ENCODE measurements at regions not wholly inside any gene's neighbourhood (a gene's known extent, or its start where the extent isn't known, plus 50 kb on each side); places are given as distances from the start of the nearest gene placed in this dataset.

GRCh38 chr10:10368951-10369576 lies 648.6 kb upstream of the CELF2 start:
- DNase-seq (ENCODE audit: low read depth) = no peak

- DNase-seq (ENCODE audit: low read depth) = no peak
Measured at GRCh38 chr10:10385831-10386230, 631.8 kb upstream of the CELF2 start.

GRCh38 chr10:10389182-10389581 lies 628.5 kb upstream of the CELF2 start:
- no peak for DNase-seq (ENCODE audit: low read depth)

GRCh38 chr10:10392511-10392910 lies 625.2 kb upstream of the CELF2 start:
- no peak for DNase-seq (ENCODE audit: low read depth)

GRCh38 chr10:10394933-10395658 lies 622.6 kb upstream of the CELF2 start:
- no peak for DNase-seq (ENCODE audit: low read depth)

- DNase-seq (ENCODE audit: low read depth) = no peak
Measured at GRCh38 chr10:10396601-10397000, 621.1 kb upstream of the CELF2 start.

- no peak for DNase-seq (ENCODE audit: low read depth)
Measured at GRCh38 chr10:10397906-10398305, 619.8 kb upstream of the CELF2 start.

GRCh38 chr10:10403762-10404161 lies 613.9 kb upstream of the CELF2 start:
- DNase-seq (ENCODE audit: low read depth) = no peak

GRCh38 chr10:10417671-10418070 lies 600.0 kb upstream of the CELF2 start:
- DNase-seq (ENCODE audit: low read depth) = no peak

GRCh38 chr10:10418387-10418786 lies 599.3 kb upstream of the CELF2 start:
- no peak for DNase-seq (ENCODE audit: low read depth)

GRCh38 chr10:10421071-10421470 lies 596.6 kb upstream of the CELF2 start:
- DNase-seq (ENCODE audit: low read depth) = no peak

- no peak for DNase-seq (ENCODE audit: low read depth)
Measured at GRCh38 chr10:10431422-10432066, 586.1 kb upstream of the CELF2 start.

GRCh38 chr10:10432296-10433035 lies 585.2 kb upstream of the CELF2 start:
- no peak for DNase-seq (ENCODE audit: low read depth)

GRCh38 chr10:10434312-10434711 lies 583.4 kb upstream of the CELF2 start:
- no peak for DNase-seq (ENCODE audit: low read depth)

GRCh38 chr10:10437886-10438285 lies 579.8 kb upstream of the CELF2 start:
- no peak for DNase-seq (ENCODE audit: low read depth)

- no peak for DNase-seq (ENCODE audit: low read depth)
Measured at GRCh38 chr10:10438335-10439100, 579.2 kb upstream of the CELF2 start.

- no peak for DNase-seq (ENCODE audit: low read depth)
Measured at GRCh38 chr10:10456856-10457255, 560.8 kb upstream of the CELF2 start.

- DNase-seq (ENCODE audit: low read depth) = no peak
Measured at GRCh38 chr10:10460451-10460850, 557.2 kb upstream of the CELF2 start.

- DNase-seq (ENCODE audit: low read depth) = no peak
Measured at GRCh38 chr10:10462151-10462941, 555.3 kb upstream of the CELF2 start.

- no peak for DNase-seq (ENCODE audit: low read depth)
Measured at GRCh38 chr10:10471758-10472157, 545.9 kb upstream of the CELF2 start.

GRCh38 chr10:10475812-10476211 lies 541.9 kb upstream of the CELF2 start:
- no peak for DNase-seq (ENCODE audit: low read depth)
